A549 (cell line): ENCODE measurements at regions not wholly inside any gene's neighbourhood (a gene's known extent, or its start where the extent isn't known, plus 50 kb on each side); places are given as distances from the start of the nearest gene placed in this dataset.

Source experiments
- ATAC-seq, 2 experiments: fragments of 200-7000 bp in 1 of 2; fragments of >200 bp in 1 of 2; cut with Nextera tagmentation in 1 of 2; cut with Tn5 transposase in 1 of 2; 3 replicates each; pipeline versions ENCODE4 v1.8.0 to v1.9.1; 2018 to 2020; ENCODE audit warnings: mild to moderate bottlenecking in 1 of 2, moderate library complexity in 1 of 2
- CTCF ChIA-PET: fragments of 300-600 bp; sonication (Branson Sonifier 250); formaldehyde crosslinking; extraction: SDS; loops from one replicate; lab custom pipeline; 2021; ENCODE audit warnings: antibody characterized with exemption, inconsistent platforms; lab: Yijun Ruan, JAX
- POLR2A ChIA-PET: fragments of 350-600 bp; formaldehyde crosslinking; extraction: SDS; loops from one replicate; lab custom pipeline; 2021; ENCODE audit warnings: antibody characterized with exemption, inconsistent platforms; lab: Yijun Ruan, JAX
- DNase-seq, 2 experiments: peaks; one replicate each; pipeline versions ENCODE4 v3.0.0 to v3.0.0-alpha.2; 2011 to 2016; ENCODE audit warnings: low read depth in 1 of 2, low spot score in 1 of 2
- FAIRE-seq: peaks from 2 replicates; lab custom pipeline; 2011; peaks lifted over from hg19 to GRCh38; lab: Jason Lieb, UNC
- H3K27ac ChIP-seq, 2 experiments: fragments of >200 bp; sonication (Bioruptor Twin); formaldehyde crosslinking; 3 replicates each; pipeline ENCODE4 v1.5.1; 2016 to 2017
- H3K4me1 ChIP-seq: fragments of >200 bp; sonication (Bioruptor Twin); formaldehyde crosslinking; 3 replicates; pipeline ENCODE4 v1.6.1; 2016
- H3K4me2 ChIP-seq: fragments of >200 bp; sonication (Bioruptor Twin); formaldehyde crosslinking; 3 replicates; pipeline ENCODE4 v1.6.1; 2016
- H3K4me3 ChIP-seq: fragments of >200 bp; sonication (Bioruptor Twin); formaldehyde crosslinking; 3 replicates; pipeline ENCODE4 v1.5.1; 2016
- H3K9me3 ChIP-seq: fragments of >200 bp; sonication (Bioruptor Twin); formaldehyde crosslinking; 3 replicates; pipeline ENCODE4 v1.6.1; 2016
- BHLHE40 ChIP-seq: IDR thresholded peaks from 2 replicates; pipeline ENCODE4 v1.6.1; 2012; ENCODE audit warnings: low read depth, low read length, inconsistent platforms
- CHD2 ChIP-seq: fragments of 150-350 bp; IDR thresholded peaks from 2 replicates; pipeline ENCODE4 v1.6.1; 2014; ENCODE audit warnings: low read length; ENCODE audit not compliant: partially characterized antibody
- ELK1 ChIP-seq: fragments of 150-350 bp; IDR thresholded peaks from 2 replicates; pipeline ENCODE4 v1.6.1; 2014; ENCODE audit warnings: low read depth, mild to moderate bottlenecking, low read length
- HEYL ChIP-seq: fragments of 250-450 bp; sonication (Bioruptor Pico); IDR thresholded peaks from 2 replicates; pipeline ENCODE4 v1.8.0; 2021; ENCODE audit warnings: mild to moderate bottlenecking, moderate library complexity
- HOXA7 ChIP-seq: fragments of 250-450 bp; sonication (Bioruptor Pico); IDR thresholded peaks from 2 replicates; pipeline ENCODE4 v1.5.0; 2020; ENCODE audit warnings: mild to moderate bottlenecking, moderate library complexity
- JUNB ChIP-seq: fragments of >200 bp; sonication (Bioruptor Twin); formaldehyde crosslinking; IDR thresholded peaks from 2 replicates; pipeline ENCODE4 v1.6.1; 2016
- KDM1A ChIP-seq: fragments of 200-600 bp; sonication (generic); IDR thresholded peaks from 2 replicates; pipeline ENCODE4 v1.6.1; 2016; ENCODE audit warnings: low read depth, mild to moderate bottlenecking
- MAFK ChIP-seq: fragments of 450-650 bp; IDR thresholded peaks from 2 replicates; pipeline ENCODE4 v1.6.1; 2014; ENCODE audit not compliant: partially characterized antibody
- NPAS2 ChIP-seq: fragments of 250-450 bp; sonication (Bioruptor Pico); IDR thresholded peaks from 2 replicates; pipeline ENCODE4 v1.8.0; 2022; ENCODE audit warnings: mild to moderate bottlenecking, moderate library complexity, borderline replicate concordance
- PBX3 ChIP-seq: IDR thresholded peaks from 2 replicates; pipeline ENCODE4 v1.6.1; 2012
- SREBF2 ChIP-seq: fragments of 450-650 bp; IDR thresholded peaks from 2 replicates; pipeline ENCODE4 v1.6.1; 2014; ENCODE audit warnings: mild to moderate bottlenecking, moderate library complexity
- TP53 ChIP-seq: fragments of 250-450 bp; sonication (Bioruptor Pico); IDR thresholded peaks from 2 replicates; pipeline ENCODE4 v1.5.0; 2021; ENCODE audit warnings: mild to moderate bottlenecking, moderate library complexity
- WGBS: methylation state at CpG from one replicate; pipeline ENCODE4 v1.1.6; 2017; ENCODE audit errors: missing lambda C conversion rate; 5-methylcytosine and 5-hydroxymethylcytosine counted together
- TF ChIP-seq, protein P1 (sequence below): fragments of >200 bp; sonication (Bioruptor Twin); formaldehyde crosslinking; IDR thresholded peaks from 3 replicates; pipeline ENCODE4 v1.6.1; 2016
- TF ChIP-seq, protein P2 (sequence below): fragments of 250-450 bp; sonication (Bioruptor Pico); IDR thresholded peaks from 2 replicates; pipeline ENCODE4 v1.5.0; 2021; ENCODE audit warnings: mild to moderate bottlenecking, moderate library complexity, borderline replicate concordance
- TF ChIP-seq, protein P3 (sequence below): IDR thresholded peaks from 2 replicates; pipeline ENCODE4 v1.6.1; 2012; ENCODE audit warnings: low read depth, borderline replicate concordance

DNA sequence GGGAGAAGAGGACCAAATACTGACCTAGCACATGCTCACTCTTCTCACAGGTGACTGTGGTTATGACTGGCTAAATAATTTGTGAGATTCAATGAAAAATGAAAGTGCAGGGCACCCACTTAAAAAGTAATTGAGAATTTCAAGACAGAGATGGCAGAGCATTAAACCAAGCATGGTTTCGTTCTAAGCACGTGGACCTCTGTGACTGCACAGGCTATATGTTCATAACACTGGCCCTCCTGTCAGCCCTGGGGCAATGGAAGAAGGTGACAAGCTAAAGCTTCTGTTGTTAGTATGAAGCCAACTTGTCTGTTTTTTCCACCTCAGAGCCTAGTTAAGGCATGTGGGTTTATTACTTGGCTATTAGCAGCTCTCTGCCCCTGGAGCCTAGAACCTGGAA lies 130.9 kb downstream of the FASLG start:
- no peaks in the 10 kb centered on the region for H3K4me1 ChIP-seq
- H3K4me3 ChIP-seq: no peak overlapping the region
- DNase-seq (no peak), ATAC-seq (no peak), FAIRE-seq (no peak)
- ChIA-PET CTCF (no interaction called here), POLR2A (no interaction called here)
- TF ChIP-seq, protein P1, sequence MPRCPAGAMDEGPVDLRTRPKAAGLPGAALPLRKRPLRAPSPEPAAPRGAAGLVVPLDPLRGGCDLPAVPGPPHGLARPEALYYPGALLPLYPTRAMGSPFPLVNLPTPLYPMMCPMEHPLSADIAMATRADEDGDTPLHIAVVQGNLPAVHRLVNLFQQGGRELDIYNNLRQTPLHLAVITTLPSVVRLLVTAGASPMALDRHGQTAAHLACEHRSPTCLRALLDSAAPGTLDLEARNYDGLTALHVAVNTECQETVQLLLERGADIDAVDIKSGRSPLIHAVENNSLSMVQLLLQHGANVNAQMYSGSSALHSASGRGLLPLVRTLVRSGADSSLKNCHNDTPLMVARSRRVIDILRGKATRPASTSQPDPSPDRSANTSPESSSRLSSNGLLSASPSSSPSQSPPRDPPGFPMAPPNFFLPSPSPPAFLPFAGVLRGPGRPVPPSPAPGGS: no peak
- WGBS: 62% methylated on average over 2 of the region's 2 CpGs
- H3K27ac ChIP-seq: no peak overlapping the region
- no peaks in the 10 kb centered on the region for H3K9me3 ChIP-seq
- H3K4me2 ChIP-seq: no peak overlapping the region

DNA sequence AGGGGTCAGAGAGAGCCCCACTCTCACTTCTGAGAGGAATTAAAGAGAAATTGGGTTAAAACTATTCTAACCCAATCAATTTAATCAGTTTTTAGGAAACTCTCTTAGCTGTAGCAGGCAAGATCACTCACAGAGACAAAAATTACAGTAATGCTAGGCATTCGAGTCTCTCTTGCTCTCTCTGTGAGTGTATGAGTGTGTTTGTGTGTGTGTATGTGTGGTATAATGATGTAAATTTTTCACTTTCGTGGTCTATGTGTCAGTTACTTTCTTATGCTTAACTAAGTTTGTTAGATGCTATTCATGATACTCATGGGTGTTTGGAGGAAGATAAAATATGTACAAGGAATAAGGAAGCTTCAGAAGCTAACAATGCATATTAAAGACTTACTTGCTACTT lies 131.3 kb downstream of the FASLG start:
- H3K9me3 ChIP-seq: no peaks in the 10 kb centered on the region
- ChIA-PET POLR2A (no interaction called here), CTCF (interaction anchor here (0.6 kb wide), 1 partner anchor 874 kb away, joined by 3 read pairs; no protein-coding TSS in a partner anchor)
- DNase-seq: no peak
- no peak for ATAC-seq
- FAIRE-seq: no peak
- H3K4me2 ChIP-seq: no peak overlapping the region
- 24% methylated on average over 2 of the region's 2 CpGs for WGBS
- TF ChIP-seq, protein P1: no peak
- TF ChIP-seq HEYL (CRISPR knock-in tag) (no peak), CHD2 (no peak), PBX3 (no peak), ELK1 (no peak), HOXA7 (CRISPR knock-in tag) (no peak), KDM1A (no peak), NPAS2 (no peak), TP53 (no peak), SREBF2 (no peak), JUNB (no peak)
- TF ChIP-seq, protein P2, sequence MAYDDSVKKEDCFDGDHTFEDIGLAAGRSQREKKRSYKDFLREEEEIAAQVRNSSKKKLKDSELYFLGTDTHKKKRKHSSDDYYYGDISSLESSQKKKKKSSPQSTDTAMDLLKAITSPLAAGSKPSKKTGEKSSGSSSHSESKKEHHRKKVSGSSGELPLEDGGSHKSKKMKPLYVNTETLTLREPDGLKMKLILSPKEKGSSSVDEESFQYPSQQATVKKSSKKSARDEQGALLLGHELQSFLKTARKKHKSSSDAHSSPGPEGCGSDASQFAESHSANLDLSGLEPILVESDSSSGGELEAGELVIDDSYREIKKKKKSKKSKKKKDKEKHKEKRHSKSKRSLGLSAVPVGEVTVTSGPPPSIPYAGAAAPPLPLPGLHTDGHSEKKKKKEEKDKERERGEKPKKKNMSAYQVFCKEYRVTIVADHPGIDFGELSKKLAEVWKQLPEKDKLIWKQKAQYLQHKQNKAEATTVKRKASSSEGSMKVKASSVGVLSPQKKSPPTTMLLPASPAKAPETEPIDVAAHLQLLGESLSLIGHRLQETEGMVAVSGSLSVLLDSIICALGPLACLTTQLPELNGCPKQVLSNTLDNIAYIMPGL (CRISPR knock-in tag): no peak
- TF ChIP-seq, protein P3, sequence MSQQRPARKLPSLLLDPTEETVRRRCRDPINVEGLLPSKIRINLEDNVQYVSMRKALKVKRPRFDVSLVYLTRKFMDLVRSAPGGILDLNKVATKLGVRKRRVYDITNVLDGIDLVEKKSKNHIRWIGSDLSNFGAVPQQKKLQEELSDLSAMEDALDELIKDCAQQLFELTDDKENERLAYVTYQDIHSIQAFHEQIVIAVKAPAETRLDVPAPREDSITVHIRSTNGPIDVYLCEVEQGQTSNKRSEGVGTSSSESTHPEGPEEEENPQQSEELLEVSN: no peak
- no peak overlapping the region for H3K27ac ChIP-seq
- no peak overlapping the region for H3K4me3 ChIP-seq
- H3K4me1 ChIP-seq: no peaks in the 10 kb centered on the region

- FAIRE-seq (no peak), DNase-seq (no peak), ATAC-seq (no peak)
- Histone ChIP-seq H3K9me3 (no peaks in the 10 kb centered on the region), H3K4me1 (no peaks in the 10 kb centered on the region), H3K4me3 (no peak overlapping the region), H3K27ac (no peak overlapping the region), H3K4me2 (no peak overlapping the region)
- ChIA-PET POLR2A (no interaction called here), CTCF (interaction anchor here (1.7 kb wide), 1 partner anchor 49 kb away, joined by 5 read pairs; no protein-coding TSS in a partner anchor)
- no peak for TF ChIP-seq BHLHE40
- TF ChIP-seq MAFK: peak; percentile 70
- 79% methylated on average over 3 of the region's 3 CpGs for WGBS
Measured at GRCh38 chr1:172793823-172794222, 134.9 kb downstream of the FASLG start.
